GM18858 (cell line): ENCODE measurements at regions not wholly inside any gene's neighbourhood (a gene's known extent, or its start where the extent isn't known, plus 50 kb on each side); places are given as distances from the start of the nearest gene placed in this dataset.

Experiments
- ATAC-seq: cut with Tn5 transposase; IDR thresholded peaks from one replicate; pipeline ENCODE4 v1.9.1; 2021; ENCODE audit not compliant: unreplicated experiment

GRCh38 chr6:14320332-14320731 is 202.8 kb downstream of the CD83 start:
- no peak for ATAC-seq

GRCh38 chr6:14321992-14322772 is 204.6 kb downstream of the CD83 start:
- no peak for ATAC-seq

GRCh38 chr6:14322841-14323240 is 205.3 kb downstream of the CD83 start:
- ATAC-seq: no peak

GRCh38 chr6:14326774-14327173 is 209.2 kb downstream of the CD83 start:
- no peak for ATAC-seq

- ATAC-seq: no peak
Observed at GRCh38 chr6:14328163-14328562, 210.6 kb downstream of the CD83 start.

- ATAC-seq: no peak
Observed at GRCh38 chr6:14333556-14334305, 216.2 kb downstream of the CD83 start.

GRCh38 chr6:14335071-14335470 is 217.5 kb downstream of the CD83 start:
- no peak for ATAC-seq

- ATAC-seq: no peak
Observed at GRCh38 chr6:14337152-14337551, 219.6 kb downstream of the CD83 start.

- ATAC-seq: no peak
Observed at GRCh38 chr6:14339172-14339571, 221.6 kb downstream of the CD83 start.

- ATAC-seq: no peak
Observed at GRCh38 chr6:14339711-14340584, 222.4 kb downstream of the CD83 start.

- no peak for ATAC-seq
Observed at GRCh38 chr6:14344486-14344885, 226.9 kb downstream of the CD83 start.

GRCh38 chr6:14348389-14348788 is 230.8 kb downstream of the CD83 start:
- ATAC-seq: no peak

- no peak for ATAC-seq
Observed at GRCh38 chr6:14349507-14349906, 231.9 kb downstream of the CD83 start.

- no peak for ATAC-seq
Observed at GRCh38 chr6:14350210-14350609, 232.6 kb downstream of the CD83 start.

- no peak for ATAC-seq
Observed at GRCh38 chr6:14353281-14353680, 235.7 kb downstream of the CD83 start.

GRCh38 chr6:14353798-14354197 is 236.2 kb downstream of the CD83 start:
- no peak for ATAC-seq

- no peak for ATAC-seq
Observed at GRCh38 chr6:14354919-14355572, 237.5 kb downstream of the CD83 start.

GRCh38 chr6:14359438-14359837 is 241.9 kb downstream of the CD83 start:
- no peak for ATAC-seq

GRCh38 chr6:14360565-14360964 is 243.0 kb downstream of the CD83 start:
- ATAC-seq: no peak

GRCh38 chr6:14361297-14361696 is 243.7 kb downstream of the CD83 start:
- ATAC-seq: no peak
